Esophagus muscularis mucosa (tissue), 3 donors: ENCODE measurements at regions not wholly inside any gene's neighbourhood (a gene's known extent, or its start where the extent isn't known, plus 50 kb on each side); places are given as distances from the start of the nearest gene placed in this dataset.

ENCODE experiments used
- CTCF ChIP-seq, 3 experiments: fragments of 200-600 bp in 2 of 3; fragments of 450-650 bp in 1 of 3; sonication (generic) in 2 of 3; IDR thresholded peaks; one replicate each; pipeline ENCODE4 v1.5.1; 2017 to 2019; ENCODE audit warnings: antibody characterized with exemption in 3 of 3, mild to moderate bottlenecking in 2 of 3, moderate library complexity in 1 of 3
- POLR2A ChIP-seq: fragments of 450-650 bp; IDR thresholded peaks from one replicate; pipeline ENCODE4 v1.6.1; 2017; ENCODE audit warnings: antibody characterized with exemption, moderate library complexity, mild to moderate bottlenecking, low read depth

- TF ChIP-seq CTCF (IDR thresholded peaks at IDR 0.05) (no peak), POLR2A (no peak)
Observed at GRCh38 chr7:119660080-119660479, 612.9 kb upstream of the KCND2 start.
